ENCODE measurements at regions not wholly inside any gene's neighbourhood (a gene's known extent, or its start where the extent isn't known, plus 50 kb on each side); places are given as distances from the start of the nearest gene placed in this dataset.

DNA sequence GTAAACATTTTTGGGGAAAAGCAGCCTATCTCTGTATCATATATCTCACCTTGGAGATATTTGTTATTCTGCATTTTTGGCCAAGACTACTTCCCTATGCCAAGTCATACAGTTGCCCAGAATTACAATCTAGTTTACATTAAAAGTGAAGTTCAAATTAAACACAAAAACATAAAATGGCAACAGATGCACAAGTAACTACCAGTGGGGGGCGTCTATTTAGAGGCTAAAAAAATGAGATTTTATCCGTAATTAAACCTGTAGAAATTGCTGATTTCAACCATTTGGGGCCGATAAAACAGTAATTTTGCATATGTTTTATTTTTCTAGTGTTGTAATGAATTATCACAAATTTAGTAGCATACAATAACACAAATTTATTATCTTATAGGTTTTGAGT lies 787.1 kb upstream of the CHD1 start:
- intact Hi-C loops (cut with DNase I), result no loop called here

DNA sequence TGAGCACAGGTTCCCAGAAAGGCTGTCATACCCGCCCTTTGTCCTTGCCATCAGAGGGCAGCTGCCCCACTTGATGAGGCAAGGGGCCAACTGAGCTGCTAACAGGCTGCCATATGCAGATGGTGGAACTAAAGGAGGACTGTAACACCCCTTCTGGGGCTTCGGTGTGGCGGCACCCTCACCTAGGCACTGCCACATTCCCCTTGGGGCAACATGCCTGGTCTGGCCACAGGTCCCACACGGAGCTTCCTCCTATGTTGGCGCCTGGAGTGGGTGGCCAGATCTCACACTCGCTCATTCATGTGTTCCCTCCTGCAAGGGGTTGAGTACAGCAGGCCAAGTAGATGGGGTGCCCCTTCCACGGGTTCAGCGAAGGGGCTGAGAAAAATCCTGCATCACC lies 777.4 kb upstream of the CHD1 start:
- no peaks in the 10 kb centered on the region for H3K36me3 ChIP-seq
- no peaks in the 10 kb centered on the region for H3K27me3 ChIP-seq
- TF ChIP-seq, protein P1, sequence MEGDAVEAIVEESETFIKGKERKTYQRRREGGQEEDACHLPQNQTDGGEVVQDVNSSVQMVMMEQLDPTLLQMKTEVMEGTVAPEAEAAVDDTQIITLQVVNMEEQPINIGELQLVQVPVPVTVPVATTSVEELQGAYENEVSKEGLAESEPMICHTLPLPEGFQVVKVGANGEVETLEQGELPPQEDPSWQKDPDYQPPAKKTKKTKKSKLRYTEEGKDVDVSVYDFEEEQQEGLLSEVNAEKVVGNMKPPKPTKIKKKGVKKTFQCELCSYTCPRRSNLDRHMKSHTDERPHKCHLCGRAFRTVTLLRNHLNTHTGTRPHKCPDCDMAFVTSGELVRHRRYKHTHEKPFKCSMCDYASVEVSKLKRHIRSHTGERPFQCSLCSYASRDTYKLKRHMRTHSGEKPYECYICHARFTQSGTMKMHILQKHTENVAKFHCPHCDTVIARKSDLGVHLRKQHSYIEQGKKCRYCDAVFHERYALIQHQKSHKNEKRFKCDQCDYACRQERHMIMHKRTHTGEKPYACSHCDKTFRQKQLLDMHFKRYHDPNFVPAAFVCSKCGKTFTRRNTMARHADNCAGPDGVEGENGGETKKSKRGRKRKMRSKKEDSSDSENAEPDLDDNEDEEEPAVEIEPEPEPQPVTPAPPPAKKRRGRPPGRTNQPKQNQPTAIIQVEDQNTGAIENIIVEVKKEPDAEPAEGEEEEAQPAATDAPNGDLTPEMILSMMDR (IDR thresholded peaks at IDR 0.05), result no peak
- H3K9me3 ChIP-seq, result no peaks in the 10 kb centered on the region
- no peak overlapping the region for H3K27ac ChIP-seq
- H3K4me1 ChIP-seq, result no peaks in the 10 kb centered on the region
- intact Hi-C loops (cut with DNase I), result no loop called here
- DNase-seq, result no peak
- H3K9ac ChIP-seq (ENCODE audit: low read depth in 2 of 2, low read length in 2 of 2), result no peak overlapping the region
- no peak overlapping the region for H3K4me3 ChIP-seq

More for the DNA sequence above, 787.1 kb upstream of the CHD1 start:
- H3K36me3 ChIP-seq, result no peaks in the 10 kb centered on the region
- TF ChIP-seq, protein P1 (IDR thresholded peaks at IDR 0.05), result no peak
- H3K27me3 ChIP-seq, result no peaks in the 10 kb centered on the region
- no peak overlapping the region for H3K27ac ChIP-seq
- no peaks in the 10 kb centered on the region for H3K9me3 ChIP-seq
- H3K4me3 ChIP-seq, result no peak overlapping the region
- no peak overlapping the region for H3K9ac ChIP-seq (ENCODE audit: low read depth in 2 of 2, low read length in 2 of 2)
- no peak for DNase-seq
- no peaks in the 10 kb centered on the region for H3K4me1 ChIP-seq

DNA sequence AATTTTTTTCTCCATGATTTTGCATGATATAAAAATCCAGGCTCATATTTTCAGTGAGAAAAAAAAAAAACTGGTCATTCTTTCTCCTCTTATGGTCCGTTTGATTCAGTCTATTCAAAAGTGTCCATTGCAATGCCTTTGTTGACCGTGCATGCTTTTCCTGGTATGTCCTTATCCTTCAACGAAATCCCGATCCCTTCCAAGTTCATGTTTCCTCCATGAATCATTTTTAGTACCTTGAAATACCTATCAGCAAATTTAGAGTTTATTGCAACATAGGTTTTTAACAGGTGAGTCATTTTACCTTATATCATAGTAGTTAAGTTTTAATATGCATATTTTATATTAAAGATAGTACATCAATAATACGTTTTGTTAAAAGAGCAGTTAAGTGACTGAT lies 773.8 kb upstream of the CHD1 start:
- Histone ChIP-seq H3K27ac (no peak overlapping the region), H3K27me3 (no peaks in the 10 kb centered on the region), H3K4me3 (no peak overlapping the region), H3K36me3 (no peaks in the 10 kb centered on the region), H3K4me1 (no peaks in the 10 kb centered on the region), H3K9me3 (no peaks in the 10 kb centered on the region), H3K9ac (ENCODE audit: low read depth in 2 of 2, low read length in 2 of 2) (no peak overlapping the region)
- TF ChIP-seq, protein P1 (IDR thresholded peaks at IDR 0.05), result no peak
- DNase-seq, result no peak
- intact Hi-C loops (cut with DNase I), result no loop called here

DNA sequence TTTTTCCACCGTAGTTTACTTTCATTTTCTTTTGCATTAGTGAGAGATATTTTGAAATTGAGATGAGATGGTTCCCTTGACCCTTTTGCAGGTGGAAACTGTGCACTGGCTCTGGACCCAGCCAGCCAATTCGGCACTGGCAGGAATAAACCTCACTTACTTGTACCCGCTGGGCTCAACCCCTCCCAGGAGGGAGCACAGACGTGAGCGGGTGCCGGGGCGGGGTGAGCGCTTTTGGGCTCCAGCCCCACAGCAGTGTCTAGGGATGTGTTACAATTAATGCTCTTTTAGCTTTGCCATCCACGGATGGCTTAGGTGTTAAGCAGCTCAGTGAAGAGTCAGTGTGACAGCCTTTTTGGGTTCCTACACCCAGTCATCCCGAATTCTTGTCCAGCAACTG lies 766.1 kb upstream of the CHD1 start:
- H3K4me3 ChIP-seq, result no peak overlapping the region
- no peaks in the 10 kb centered on the region for H3K36me3 ChIP-seq
- TF ChIP-seq, protein P1 (IDR thresholded peaks at IDR 0.05), result no peak
- DNase-seq, result no peak
- no peaks in the 10 kb centered on the region for H3K27me3 ChIP-seq
- intact Hi-C loops (cut with DNase I), result no loop called here
- no peak overlapping the region for H3K27ac ChIP-seq
- no peaks in the 10 kb centered on the region for H3K9me3 ChIP-seq
- no peaks in the 10 kb centered on the region for H3K4me1 ChIP-seq
- H3K9ac ChIP-seq (ENCODE audit: low read depth in 2 of 2, low read length in 2 of 2), result no peak overlapping the region

DNA sequence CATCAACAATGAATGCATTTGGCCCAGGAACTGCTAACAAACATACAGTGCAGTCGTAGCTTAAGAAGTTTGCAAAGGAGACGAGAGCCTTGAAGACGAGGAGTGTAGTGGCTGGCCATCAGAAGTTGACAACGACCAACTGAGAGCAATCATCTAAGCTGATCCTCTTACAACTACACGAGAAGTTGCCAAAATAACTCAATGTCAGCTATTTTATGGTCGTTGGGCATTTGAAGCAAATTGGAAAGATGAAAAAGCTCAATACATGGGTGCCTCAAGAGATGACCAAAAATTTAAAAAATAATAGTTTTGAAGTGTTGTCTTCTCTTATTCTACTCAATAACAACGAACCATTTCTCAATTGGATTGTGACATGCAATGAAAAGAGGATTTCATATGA lies 757.7 kb upstream of the CHD1 start:
- H3K9me3 ChIP-seq, result no peaks in the 10 kb centered on the region
- H3K9ac ChIP-seq (ENCODE audit: low read depth in 2 of 2, low read length in 2 of 2), result no peak overlapping the region
- TF ChIP-seq, protein P1 (IDR thresholded peaks at IDR 0.05), result no peak
- no peak for DNase-seq
- H3K4me1 ChIP-seq, result no peaks in the 10 kb centered on the region
- intact Hi-C loops (cut with DNase I), result no loop called here
- no peak overlapping the region for H3K27ac ChIP-seq
- no peaks in the 10 kb centered on the region for H3K36me3 ChIP-seq
- no peak overlapping the region for H3K4me3 ChIP-seq
- H3K27me3 ChIP-seq, result no peaks in the 10 kb centered on the region

DNA sequence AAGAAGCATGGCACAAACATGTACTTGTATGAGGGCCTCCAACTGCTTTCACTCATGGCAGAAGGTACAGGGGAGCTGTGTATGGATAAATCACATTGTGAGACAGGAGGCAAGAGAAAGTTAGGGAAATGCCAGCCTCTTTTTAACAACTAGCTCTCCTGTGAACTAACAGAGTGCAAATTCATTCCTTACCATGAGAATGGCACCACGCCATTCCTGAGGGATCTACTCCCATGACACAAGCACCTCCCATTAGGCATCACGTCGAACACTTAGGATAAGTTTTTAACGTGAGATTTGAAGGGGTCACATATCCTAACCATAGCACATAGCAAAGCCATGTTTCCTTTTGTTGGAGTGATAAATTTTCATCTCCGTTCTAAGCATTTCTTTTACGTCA lies 747.2 kb upstream of the CHD1 start:
- no peak for DNase-seq
- intact Hi-C loops (cut with DNase I), result no loop called here
- H3K9me3 ChIP-seq, result no peaks in the 10 kb centered on the region
- H3K9ac ChIP-seq (ENCODE audit: low read depth in 2 of 2, low read length in 2 of 2), result no peak overlapping the region
- H3K36me3 ChIP-seq, result no peaks in the 10 kb centered on the region
- H3K4me3 ChIP-seq, result no peak overlapping the region
- no peak overlapping the region for H3K27ac ChIP-seq
- H3K4me1 ChIP-seq, result no peaks in the 10 kb centered on the region
- TF ChIP-seq, protein P1 (IDR thresholded peaks at IDR 0.05), result no peak
- no peaks in the 10 kb centered on the region for H3K27me3 ChIP-seq
